ENCODE measurements at regions not wholly inside any gene's neighbourhood (a gene's known extent, or its start where the extent isn't known, plus 50 kb on each side); places are given as distances from the start of the nearest gene placed in this dataset.

DNA sequence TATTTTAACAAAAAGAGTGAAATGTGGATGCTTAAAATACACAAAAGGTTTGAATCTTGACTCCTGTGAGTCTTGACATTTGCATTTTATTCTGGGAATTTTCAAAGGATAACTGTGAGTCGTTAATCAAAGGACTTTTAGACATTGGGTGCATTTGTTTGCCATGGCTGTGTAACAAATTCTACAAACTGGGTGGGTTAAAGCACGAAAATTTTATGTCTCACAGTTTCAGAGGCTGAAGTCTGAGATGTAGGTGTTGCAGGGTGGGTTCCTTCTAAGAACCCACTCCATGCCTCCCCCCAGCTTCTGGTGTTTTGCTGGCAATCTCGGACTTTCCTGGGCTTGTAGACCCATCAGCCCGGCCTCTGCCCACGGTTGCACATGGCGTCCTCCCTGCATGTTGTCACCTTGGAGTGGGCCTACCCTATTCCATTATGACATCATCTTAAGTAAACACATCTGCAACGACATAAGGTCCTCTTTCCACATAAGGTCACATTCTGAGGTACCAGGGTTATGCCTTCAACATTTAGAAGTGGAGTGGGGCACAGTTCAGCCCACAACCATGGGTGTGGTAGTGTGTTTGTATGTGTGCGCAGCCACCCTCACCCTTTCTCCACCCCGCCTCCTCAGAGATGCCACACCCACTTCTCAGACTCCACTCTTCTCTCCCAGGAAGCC lies 113.1 kb downstream of the FOXA2 start:
- no peak for TF ChIP-seq TCF12 (IDR thresholded peaks at IDR 0.05; ENCODE audit: low read depth, low read length)
- no peak for TF ChIP-seq POLR2AphosphoS5 (IDR thresholded peaks at IDR 0.05; ENCODE audit: low read depth, low read length)
- TF ChIP-seq EZH2 (IDR thresholded peaks at IDR 0.05; ENCODE audit: low read depth, low read length, severe bottlenecking): no peak
- TF ChIP-seq CEBPB (IDR thresholded peaks at IDR 0.05; ENCODE audit: low read depth, low read length): no peak
- TF ChIP-seq, protein P1, sequence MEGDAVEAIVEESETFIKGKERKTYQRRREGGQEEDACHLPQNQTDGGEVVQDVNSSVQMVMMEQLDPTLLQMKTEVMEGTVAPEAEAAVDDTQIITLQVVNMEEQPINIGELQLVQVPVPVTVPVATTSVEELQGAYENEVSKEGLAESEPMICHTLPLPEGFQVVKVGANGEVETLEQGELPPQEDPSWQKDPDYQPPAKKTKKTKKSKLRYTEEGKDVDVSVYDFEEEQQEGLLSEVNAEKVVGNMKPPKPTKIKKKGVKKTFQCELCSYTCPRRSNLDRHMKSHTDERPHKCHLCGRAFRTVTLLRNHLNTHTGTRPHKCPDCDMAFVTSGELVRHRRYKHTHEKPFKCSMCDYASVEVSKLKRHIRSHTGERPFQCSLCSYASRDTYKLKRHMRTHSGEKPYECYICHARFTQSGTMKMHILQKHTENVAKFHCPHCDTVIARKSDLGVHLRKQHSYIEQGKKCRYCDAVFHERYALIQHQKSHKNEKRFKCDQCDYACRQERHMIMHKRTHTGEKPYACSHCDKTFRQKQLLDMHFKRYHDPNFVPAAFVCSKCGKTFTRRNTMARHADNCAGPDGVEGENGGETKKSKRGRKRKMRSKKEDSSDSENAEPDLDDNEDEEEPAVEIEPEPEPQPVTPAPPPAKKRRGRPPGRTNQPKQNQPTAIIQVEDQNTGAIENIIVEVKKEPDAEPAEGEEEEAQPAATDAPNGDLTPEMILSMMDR (IDR thresholded peaks at IDR 0.05; ENCODE audit: control extremely low read depth in 1 of 3, insufficient read depth in 1 of 3, low read depth in 1 of 3, low read length in 3 of 3): no peak
- TF ChIP-seq, protein P2, sequence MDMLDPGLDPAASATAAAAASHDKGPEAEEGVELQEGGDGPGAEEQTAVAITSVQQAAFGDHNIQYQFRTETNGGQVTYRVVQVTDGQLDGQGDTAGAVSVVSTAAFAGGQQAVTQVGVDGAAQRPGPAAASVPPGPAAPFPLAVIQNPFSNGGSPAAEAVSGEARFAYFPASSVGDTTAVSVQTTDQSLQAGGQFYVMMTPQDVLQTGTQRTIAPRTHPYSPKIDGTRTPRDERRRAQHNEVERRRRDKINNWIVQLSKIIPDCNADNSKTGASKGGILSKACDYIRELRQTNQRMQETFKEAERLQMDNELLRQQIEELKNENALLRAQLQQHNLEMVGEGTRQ (IDR thresholded peaks at IDR 0.05; ENCODE audit: low read length): no peak
- TF ChIP-seq RAD21 (IDR thresholded peaks at IDR 0.05 in 1 of 2, conservative IDR thresholded peaks at IDR 0.05 in 1 of 2; ENCODE audit: low read depth in 2 of 2, low read length in 2 of 2): no peak
- no peak for TF ChIP-seq JUN (IDR thresholded peaks at IDR 0.05; ENCODE audit: low read depth, low read length)
- TF ChIP-seq RFX5 (IDR thresholded peaks at IDR 0.05; ENCODE audit: borderline replicate concordance, low read depth, low read length): no peak
- no peak for TF ChIP-seq NRF1 (IDR thresholded peaks at IDR 0.05; ENCODE audit: low read depth, low read length)

Measured in H1 (cell line).